CD4-positive, alpha-beta T cell (primary cell): ENCODE measurements at regions not wholly inside any gene's neighbourhood (a gene's known extent, or its start where the extent isn't known, plus 50 kb on each side); places are given as distances from the start of the nearest gene placed in this dataset.

Experiments used
- ATAC-seq: fragments of 200-7000 bp; cut with Tn5 transposase; one replicate; pipeline ENCODE4 v1.10.0; 2022; ENCODE audit warnings: mild to moderate bottlenecking; ENCODE audit not compliant: poor library complexity
- CTCF ChIA-PET: fragments of 350-600 bp; sonication (Branson Sonifier 250); formaldehyde crosslinking; loops from one replicate; lab custom pipeline; 2021; ENCODE audit warnings: antibody characterized with exemption, inconsistent platforms; lab: Charles Lee
- POLR2A ChIA-PET: fragments of 350-600 bp; sonication (Branson Sonifier 250); formaldehyde crosslinking; loops from one replicate; lab custom pipeline; 2021; ENCODE audit warnings: antibody characterized with exemption, inconsistent platforms; lab: Charles Lee
- DNase-seq, 14 experiments: peaks; one replicate each; pipeline ENCODE4 v3.0.0-alpha.2; 2013 to 2020; ENCODE audit warnings: mixed read lengths in 2 of 14
- H3K27ac ChIP-seq, 2 donors: one replicate each; pipeline versions ENCODE4 v1.5.1 to v1.7.0; 2013; ENCODE audit warnings: low read length in 2 of 2, low read depth in 1 of 2, mild to moderate bottlenecking in 1 of 2
- H3K27me3 ChIP-seq, 2 experiments: 1 replicate in 1 of 2; 2 replicates in 1 of 2; pipeline versions ENCODE4 v1.6.1 to v1.7.0; 2013; ENCODE audit warnings: low read length in 2 of 2, control low read depth in 1 of 2, mild to moderate bottlenecking in 1 of 2, moderate library complexity in 1 of 2; ENCODE audit not compliant: insufficient read depth in 2 of 2, control insufficient read depth in 1 of 2
- H3K36me3 ChIP-seq: one replicate; pipeline ENCODE4 v1.6.1; 2013; ENCODE audit warnings: low read length, control low read depth; ENCODE audit not compliant: insufficient read depth
- H3K4me1 ChIP-seq: one replicate; pipeline ENCODE4 v1.6.1; 2013; ENCODE audit warnings: low read length, control low read depth; ENCODE audit not compliant: insufficient read depth
- H3K4me3 ChIP-seq: one replicate; pipeline ENCODE4 v1.5.1; 2013; ENCODE audit warnings: mild to moderate bottlenecking, low read length, moderate library complexity
- H3K9me3 ChIP-seq, 2 experiments: 1 replicate in 1 of 2; 2 replicates in 1 of 2; pipeline versions ENCODE4 v1.6.1 to v1.7.0; 2013; ENCODE audit warnings: low read length in 2 of 2, mild to moderate bottlenecking in 2 of 2, control low read depth in 1 of 2, moderate library complexity in 1 of 2; ENCODE audit not compliant: control insufficient read depth in 1 of 2, insufficient read depth in 1 of 2
- H3K27ac Mint-ChIP-seq: one replicate; pipeline ENCODE4 v1.8.0; 2020; ENCODE audit warnings: mixed read lengths
- H3K27me3 Mint-ChIP-seq: one replicate; pipeline ENCODE4 v1.8.0; 2021; ENCODE audit warnings: mixed read lengths
- H3K36me3 Mint-ChIP-seq: one replicate; pipeline ENCODE4 v1.8.0; 2021; ENCODE audit warnings: low read depth, mixed read lengths
- H3K4me1 Mint-ChIP-seq: one replicate; pipeline ENCODE4 v1.8.0; 2021; ENCODE audit warnings: low read depth, mixed read lengths
- H3K4me3 Mint-ChIP-seq: one replicate; pipeline ENCODE4 v1.8.0; 2020; ENCODE audit warnings: mild to moderate bottlenecking, mixed read lengths
- H3K9me3 Mint-ChIP-seq: one replicate; pipeline ENCODE4 v1.8.0; 2020; ENCODE audit warnings: mixed read lengths
- CTCF ChIP-seq: fragments of 200-600 bp; IDR thresholded peaks from one replicate; pipeline ENCODE4 v1.8.0; 2022; ENCODE audit warnings: antibody characterized with exemption, mild to moderate bottlenecking
- intact Hi-C, 2 experiments: fragments of 100-400 bp; cut with DNase I in 1 of 2; cut with micrococcal nuclease in 1 of 2; formaldehyde crosslinking; loops; one replicate each; pipeline versions ENCODE4 v1.15.1 to v1.9.0; 2023 to 2025; cut with DNase I, micrococcal nuclease

DNA sequence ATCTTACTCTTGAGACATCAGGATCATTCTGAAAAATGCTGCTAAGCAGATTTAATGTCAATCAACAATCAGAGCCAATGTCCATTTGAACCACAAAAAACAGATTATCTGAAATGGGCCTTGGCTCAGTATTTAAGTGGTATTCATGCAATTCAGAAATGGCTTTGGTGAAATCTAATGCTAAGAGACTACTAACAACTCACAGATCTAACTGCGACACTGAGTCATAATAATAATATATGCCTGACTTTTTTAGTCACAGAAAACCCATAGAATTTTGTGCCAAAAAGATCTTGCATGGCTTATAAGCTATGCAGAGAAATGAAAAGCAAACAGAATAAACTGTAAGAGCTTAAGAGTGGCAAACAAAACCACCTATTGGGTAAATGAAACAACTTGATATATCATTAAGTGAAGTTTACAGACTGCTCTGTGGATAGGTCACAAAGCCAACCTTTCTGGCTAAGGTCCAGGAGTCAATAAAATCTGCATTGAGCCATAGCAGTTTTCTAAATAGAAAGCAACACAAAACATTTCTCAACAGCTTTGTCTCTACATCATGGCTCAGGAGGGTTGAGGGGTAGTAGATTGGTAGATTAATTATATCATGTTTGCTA lies 234.3 kb downstream of the LRATD1 start:
- ChIA-PET CTCF (no interaction called here), POLR2A (no interaction called here)
- ATAC-seq: no peak
- no peak overlapping the region for H3K27ac Mint-ChIP-seq
- no peaks in the 10 kb centered on the region for H3K36me3 Mint-ChIP-seq
- intact Hi-C loops: no loop called here
- no peaks in the 10 kb centered on the region for H3K4me1 ChIP-seq
- no peak overlapping the region for H3K4me3 ChIP-seq
- no peak overlapping the region for H3K4me3 Mint-ChIP-seq
- TF ChIP-seq CTCF: no peak
- peaks cover 5% of the 10 kb centered on the region for H3K9me3 Mint-ChIP-seq
- no peaks in the 10 kb centered on the region for H3K36me3 ChIP-seq
- DNase-seq: no peak
- H3K4me1 Mint-ChIP-seq: no peaks in the 10 kb centered on the region
- no peaks in the 10 kb centered on the region for H3K9me3 ChIP-seq
- no peak overlapping the region for H3K27ac ChIP-seq
- H3K27me3 ChIP-seq: no peaks in the 10 kb centered on the region
- H3K27me3 Mint-ChIP-seq: peaks cover 4% of the 10 kb centered on the region

GRCh38 chr2:14867853-14868252 lies 235.3 kb downstream of the LRATD1 start:
- no peaks in the 10 kb centered on the region for H3K9me3 ChIP-seq
- H3K27me3 Mint-ChIP-seq: peaks cover 4% of the 10 kb centered on the region
- H3K4me1 Mint-ChIP-seq: no peaks in the 10 kb centered on the region
- ChIA-PET POLR2A (no interaction called here), CTCF (no interaction called here)
- H3K4me3 Mint-ChIP-seq: no peak overlapping the region
- DNase-seq: no peak
- no peak overlapping the region for H3K27ac ChIP-seq
- H3K27ac Mint-ChIP-seq: no peak overlapping the region
- no peaks in the 10 kb centered on the region for H3K4me1 ChIP-seq
- no peak overlapping the region for H3K4me3 ChIP-seq
- no peaks in the 10 kb centered on the region for H3K36me3 ChIP-seq
- no peak for ATAC-seq
- no peaks in the 10 kb centered on the region for H3K36me3 Mint-ChIP-seq
- TF ChIP-seq CTCF: no peak
- no peaks in the 10 kb centered on the region for H3K27me3 ChIP-seq
- intact Hi-C loops: no loop called here
- H3K9me3 Mint-ChIP-seq: peaks cover 5% of the 10 kb centered on the region

DNA sequence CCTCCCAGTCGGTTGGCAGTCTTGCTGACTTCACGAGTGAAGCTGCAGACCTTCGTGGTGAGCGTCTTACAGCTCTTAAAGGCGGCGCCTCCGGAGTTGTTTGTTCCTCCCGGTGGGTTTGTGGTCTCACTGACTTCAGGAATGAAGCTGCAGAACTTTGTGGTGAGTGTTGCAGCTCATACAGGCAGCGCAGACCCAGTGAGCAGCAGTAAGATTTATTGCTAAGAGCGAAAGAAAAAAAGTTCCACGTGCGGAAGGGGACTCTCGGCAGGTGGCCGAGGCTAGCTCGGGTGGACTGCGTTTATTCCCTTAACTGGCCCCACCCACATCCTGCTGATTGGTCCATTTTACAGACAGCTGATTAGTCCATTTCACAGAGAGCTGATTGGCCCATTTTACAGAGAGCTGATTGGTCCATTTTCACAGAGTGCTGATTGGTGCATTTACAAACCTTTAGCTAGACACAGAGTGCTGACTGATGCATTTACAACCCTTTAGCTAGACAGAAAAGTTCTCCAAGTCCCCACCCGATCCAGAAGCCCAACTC lies 240.3 kb downstream of the LRATD1 start:
- no peaks in the 10 kb centered on the region for H3K9me3 ChIP-seq
- H3K27ac Mint-ChIP-seq: no peak overlapping the region
- peaks cover 4% of the 10 kb centered on the region for H3K27me3 Mint-ChIP-seq
- H3K27me3 ChIP-seq: no peaks in the 10 kb centered on the region
- TF ChIP-seq CTCF: no peak
- ChIA-PET CTCF (interaction anchor here (1.2 kb wide), 1 partner anchor 8 kb away, joined by 3 read pairs; no protein-coding TSS in a partner anchor), POLR2A (no interaction called here)
- H3K4me1 Mint-ChIP-seq: no peaks in the 10 kb centered on the region
- H3K9me3 Mint-ChIP-seq: peaks cover 7% of the 10 kb centered on the region
- intact Hi-C loops: no loop called here
- no peaks in the 10 kb centered on the region for H3K36me3 Mint-ChIP-seq
- H3K4me3 Mint-ChIP-seq: no peak overlapping the region
- no peaks in the 10 kb centered on the region for H3K36me3 ChIP-seq
- no peak for DNase-seq
- no peak for ATAC-seq
- no peak overlapping the region for H3K27ac ChIP-seq
- H3K4me1 ChIP-seq: no peaks in the 10 kb centered on the region
- no peak overlapping the region for H3K4me3 ChIP-seq
